ENCODE measurements at regions not wholly inside any gene's neighbourhood (a gene's known extent, or its start where the extent isn't known, plus 50 kb on each side); places are given as distances from the start of the nearest gene placed in this dataset.

GRCh38 chr9:16158093-16158492 lies 605.2 kb downstream of the CCDC171 start:
- no peak for DNase-seq

DNA sequence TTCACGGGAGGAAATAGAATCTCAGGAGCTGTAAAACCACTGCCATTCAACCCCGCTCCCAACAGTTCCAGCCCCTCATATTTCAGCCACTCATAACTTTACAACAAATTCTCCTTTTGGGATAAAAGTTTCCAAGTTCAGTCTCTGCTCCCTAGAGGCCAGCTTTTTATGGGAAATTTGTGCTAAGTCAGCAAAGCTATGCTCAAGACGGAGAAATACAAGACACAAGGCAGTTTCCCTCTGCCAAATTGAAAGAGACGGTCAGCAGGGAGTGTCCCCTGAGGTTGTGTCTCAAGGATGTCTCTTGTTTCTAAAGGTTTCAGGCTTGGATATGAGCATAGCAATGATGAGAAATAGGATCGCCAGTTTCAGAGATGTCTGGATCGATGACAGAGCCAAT lies 608.6 kb downstream of the CCDC171 start:
- DNase-seq, result no peak

- DNase-seq, result no peak
Measured at GRCh38 chr9:16170119-16170518, 617.3 kb downstream of the CCDC171 start.

DNA sequence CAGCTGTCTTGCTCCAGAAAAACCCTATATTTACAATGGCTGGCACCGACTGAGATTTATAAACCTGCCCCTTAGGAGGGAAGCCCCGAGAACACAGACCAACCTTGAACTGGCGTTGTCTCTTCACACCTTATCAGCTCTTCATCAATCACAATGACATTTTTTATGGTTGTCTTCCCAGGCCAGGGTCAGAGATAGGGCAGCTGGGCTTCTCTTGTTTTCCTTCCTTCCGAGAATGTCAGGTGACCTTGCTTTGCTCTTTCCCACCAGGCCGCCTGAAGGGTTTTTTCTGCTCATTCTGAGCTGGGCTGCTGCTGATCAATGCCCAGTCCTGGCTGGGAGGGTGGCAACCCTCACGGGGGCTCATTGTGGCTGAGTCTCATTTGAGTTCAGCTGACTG lies 619.1 kb downstream of the CCDC171 start:
- DNase-seq, result no peak

- DNase-seq, result no peak
Measured at GRCh38 chr9:16172796-16173195, 620.0 kb downstream of the CCDC171 start.

GRCh38 chr9:16174915-16175314 lies 622.1 kb downstream of the CCDC171 start:
- DNase-seq, result no peak

DNA sequence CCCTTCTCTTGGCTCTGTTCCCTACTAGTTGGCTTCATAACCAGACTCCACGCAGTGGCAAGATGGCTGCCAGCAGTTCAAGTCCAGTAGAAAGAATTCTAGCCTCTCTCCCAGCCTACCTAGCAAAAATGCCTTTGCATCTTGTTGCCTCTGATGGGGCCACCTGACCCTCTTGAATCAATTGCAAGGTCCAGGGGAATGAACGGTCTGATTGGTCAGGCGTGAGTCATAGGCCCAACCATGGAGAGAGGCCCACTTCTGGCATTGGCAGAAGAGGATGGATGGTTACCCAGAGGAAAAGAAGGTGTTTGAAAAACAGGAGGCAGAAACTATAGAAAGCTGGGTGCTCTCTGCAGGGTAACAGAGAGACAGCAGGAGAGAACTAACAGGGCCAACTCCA lies 622.6 kb downstream of the CCDC171 start:
- DNase-seq, result no peak

DNA sequence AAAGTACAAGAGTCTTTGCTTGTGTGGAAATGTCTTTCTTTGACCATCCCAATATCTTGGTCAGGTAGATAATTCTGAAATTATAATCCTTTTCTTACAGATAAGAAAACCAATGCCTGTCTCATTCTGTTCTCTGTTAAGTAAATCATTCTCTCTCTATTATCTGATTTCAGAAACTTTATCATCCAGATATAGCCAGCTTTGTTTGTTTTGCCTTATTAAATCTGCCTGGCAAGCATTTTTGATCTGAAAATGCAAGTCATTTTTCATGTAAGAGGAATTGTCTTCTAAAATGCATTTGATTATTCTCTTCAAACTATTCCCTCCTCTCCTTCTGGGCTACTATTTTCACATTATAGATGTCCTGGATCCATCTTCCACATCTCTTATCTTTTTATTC lies 625.5 kb downstream of the CCDC171 start:
- no peak for DNase-seq

DNA sequence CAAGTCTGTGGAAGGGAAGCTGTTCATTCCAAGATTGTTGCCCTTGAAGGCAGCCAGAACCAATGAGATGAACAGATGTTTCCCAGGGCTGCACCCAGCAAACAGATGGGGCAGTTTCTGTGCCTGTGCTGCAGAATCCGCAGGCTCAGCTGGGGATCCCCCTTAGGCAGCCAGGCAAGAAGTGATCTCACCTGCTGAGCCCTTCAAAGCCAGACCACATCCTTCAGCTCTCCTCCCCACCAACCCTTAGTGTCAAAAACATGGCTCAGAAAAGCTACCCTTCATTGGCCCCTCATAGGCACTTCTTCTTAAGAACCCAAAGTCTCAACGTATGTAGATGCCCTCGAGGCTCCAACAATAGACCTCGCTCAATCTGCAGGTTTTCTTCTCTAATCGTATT lies 626.7 kb downstream of the CCDC171 start:
- no peak for DNase-seq

DNA sequence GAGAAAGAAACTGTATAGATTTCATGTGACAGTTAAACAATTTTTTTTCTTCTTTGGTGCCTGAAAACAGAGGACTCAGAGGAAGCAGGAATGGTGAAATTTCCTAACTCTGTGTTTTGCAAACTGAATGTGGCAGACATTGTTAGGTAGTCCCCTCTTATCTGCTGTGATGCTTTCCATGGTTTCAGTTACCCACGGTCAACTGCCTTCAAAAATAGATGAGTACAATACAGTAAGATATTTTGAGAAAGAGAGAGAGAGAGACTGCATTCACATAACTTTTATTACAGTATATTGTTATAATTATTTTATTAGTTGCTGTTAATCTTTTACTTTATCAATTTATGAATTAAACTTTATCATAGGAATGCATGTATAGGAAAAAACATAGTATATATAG lies 627.2 kb downstream of the CCDC171 start:
- no peak for DNase-seq

DNA sequence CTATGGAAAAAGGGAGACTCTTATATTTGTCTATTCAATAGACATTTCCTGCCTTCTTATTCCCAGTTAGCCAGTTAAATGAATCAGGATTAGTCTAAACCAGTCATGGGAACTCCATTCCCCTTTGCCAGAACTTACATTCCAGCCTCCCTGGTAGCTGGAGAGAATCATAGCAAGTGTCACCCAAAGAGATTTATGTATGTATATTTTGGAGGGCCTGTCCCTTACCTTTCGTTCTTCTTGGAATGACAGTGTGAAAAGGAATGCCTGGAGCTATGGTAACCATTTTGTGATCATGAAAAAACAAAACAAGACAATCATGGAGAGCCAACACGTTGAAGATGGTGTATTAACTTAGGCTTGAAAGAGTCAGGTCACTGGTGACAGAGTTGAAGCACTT lies 627.7 kb downstream of the CCDC171 start:
- no peak for DNase-seq

GRCh38 chr9:16181539-16181938 lies 628.7 kb downstream of the CCDC171 start:
- no peak for DNase-seq

DNA sequence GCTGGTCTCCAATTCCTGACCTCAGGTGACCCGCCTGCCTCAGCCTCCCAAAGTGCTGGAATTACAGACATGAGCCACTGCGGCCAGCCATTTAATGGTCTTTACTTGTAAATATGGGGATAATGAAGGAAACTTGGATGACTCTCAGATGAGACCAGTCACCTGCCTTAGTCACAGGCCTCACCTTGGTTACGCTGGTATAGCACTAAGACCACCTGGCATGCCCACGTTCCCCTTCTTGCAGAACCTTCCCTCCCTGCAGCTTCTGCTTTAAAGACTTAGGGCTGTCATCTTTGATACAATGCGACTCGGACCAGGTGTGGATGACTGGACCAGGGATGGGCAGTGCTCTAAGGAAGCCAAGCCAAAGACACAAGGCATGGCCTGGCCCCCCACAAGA lies 629.9 kb downstream of the CCDC171 start:
- no peak for DNase-seq

DNA sequence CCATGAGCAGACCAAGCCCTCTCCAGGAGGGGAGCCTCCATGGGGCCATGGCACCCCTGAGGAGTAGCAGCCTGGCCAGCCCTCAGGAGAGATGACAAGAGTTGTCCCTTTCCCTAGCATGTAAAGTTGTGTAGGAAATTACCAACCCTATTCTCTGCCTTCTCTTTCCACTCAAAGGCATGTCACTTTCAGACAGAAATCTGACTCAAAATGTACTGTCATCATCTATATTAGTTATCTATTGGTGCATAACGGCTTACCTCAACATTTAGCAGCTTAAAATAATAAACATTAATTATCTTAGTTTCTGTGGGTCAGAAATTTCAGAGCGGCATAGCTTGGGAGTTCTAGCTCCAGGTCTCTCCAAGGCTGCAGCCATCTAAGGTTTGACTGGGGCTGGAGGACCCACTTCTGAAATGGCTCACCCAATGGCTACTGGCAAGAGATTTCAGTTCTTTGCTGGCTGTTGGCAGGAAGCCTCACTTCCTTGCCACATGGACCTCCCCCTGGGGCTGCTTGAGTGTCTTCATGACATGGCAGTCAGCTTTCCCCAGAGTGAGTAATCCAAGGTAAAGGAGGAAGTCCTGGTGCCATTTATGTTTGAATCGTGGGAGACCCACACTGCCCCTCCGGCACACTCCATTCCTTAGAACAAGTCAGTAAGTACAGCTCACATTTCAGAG lies 632.3 kb downstream of the CCDC171 start:
- DNase-seq, result no peak

DNA sequence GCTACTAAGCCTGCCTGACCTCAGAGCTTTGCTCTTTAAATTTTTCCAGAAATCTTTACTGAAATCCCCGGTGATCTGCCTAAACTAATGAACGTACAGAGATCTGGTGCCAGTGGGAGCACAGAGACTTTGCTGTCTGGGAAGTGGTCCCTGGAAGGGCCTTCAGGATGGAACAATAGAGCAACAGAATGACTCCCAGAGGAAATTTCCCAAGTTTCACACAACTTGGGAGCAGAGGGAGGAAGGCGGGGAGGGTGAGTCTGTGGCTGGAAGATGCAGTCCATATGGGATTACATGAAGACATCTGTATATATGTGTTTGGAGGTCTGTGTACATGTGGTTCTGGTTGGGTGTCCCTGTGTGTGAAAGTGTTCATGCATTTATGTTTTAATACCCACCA lies 638.3 kb downstream of the CCDC171 start:
- DNase-seq, result no peak

DNA sequence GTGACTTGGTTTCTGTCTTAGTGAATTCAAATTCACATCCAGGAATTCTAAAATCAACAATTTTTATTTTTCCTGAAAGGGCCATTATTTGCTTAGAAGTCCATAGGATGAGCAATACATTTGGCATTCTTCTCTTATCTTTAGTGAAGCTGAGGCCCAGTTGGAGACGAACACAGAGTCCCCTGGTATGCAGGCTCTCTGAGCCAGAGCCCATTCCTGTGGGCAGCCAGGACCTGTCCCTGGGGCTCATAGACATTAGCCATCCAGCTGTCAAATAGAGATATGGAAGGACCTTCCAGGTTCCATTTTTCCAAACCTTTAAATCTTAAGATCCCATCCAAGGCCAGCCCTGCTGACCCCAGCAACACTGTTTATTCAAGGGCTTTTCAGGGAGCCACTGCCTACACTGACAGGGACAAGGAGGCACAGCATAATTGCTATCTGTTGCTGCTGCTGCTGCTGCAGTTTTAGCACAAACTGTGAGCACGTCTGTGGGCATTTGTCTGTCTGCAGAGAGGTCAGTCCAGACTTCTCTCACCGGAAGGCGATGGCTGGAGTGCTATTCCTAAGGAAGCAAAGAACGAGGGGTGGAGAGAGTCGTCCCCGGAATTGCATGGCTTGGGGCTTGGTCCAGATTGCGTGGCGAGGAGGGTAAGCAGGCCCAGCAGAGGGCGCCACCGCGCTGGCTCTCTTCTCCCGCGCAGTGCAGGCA lies 639.0 kb downstream of the CCDC171 start:
- DNase-seq, result no peak

DNA sequence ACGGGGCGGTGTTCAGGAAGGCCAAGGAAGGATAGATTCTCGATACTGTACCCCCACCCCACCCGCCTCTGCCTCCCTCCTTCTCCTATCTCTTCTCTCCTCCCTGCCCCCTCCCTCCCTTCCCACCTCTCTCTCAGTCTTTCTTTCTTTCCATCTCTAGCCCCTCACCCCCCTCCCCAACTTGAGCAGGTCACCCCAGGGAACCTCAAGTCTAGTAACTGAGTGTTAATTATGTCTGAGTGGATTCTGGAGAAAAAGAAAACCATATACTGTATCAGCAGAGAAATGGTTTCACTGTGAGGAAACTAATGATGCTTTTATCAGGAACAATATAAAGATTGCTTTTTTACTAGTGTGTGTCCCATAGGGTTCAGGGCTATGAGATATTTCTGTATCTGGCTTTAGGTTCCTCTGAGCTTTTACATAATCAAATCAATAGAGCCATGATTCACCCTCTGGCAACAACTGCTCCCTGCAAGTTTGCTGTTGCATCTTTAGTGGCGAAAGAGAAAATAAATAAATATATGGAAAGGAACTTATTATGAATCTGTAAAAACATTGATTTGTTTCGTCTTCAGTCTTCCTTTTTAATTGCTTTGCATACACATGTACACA lies 639.7 kb downstream of the CCDC171 start:
- no peak for DNase-seq

DNA sequence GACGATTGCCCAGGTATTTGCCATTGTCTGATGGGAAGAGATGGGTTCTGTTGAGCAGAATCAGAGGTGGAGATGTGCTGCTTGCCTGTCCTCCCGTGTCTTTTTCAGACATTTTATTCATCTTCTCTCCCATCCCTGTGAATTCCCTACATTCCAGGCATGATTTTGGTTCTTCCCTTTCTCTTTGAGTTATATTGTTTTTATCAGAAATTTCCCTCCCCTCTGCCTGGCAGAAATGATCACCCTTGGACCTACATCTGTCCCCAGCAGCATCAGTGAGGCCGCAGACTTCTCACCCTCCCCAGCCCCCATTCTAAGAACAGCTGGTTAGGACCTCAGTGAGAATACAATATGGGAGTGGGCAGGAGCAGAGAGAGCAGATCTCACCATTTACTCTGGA lies 640.2 kb downstream of the CCDC171 start:
- DNase-seq, result no peak

DNA sequence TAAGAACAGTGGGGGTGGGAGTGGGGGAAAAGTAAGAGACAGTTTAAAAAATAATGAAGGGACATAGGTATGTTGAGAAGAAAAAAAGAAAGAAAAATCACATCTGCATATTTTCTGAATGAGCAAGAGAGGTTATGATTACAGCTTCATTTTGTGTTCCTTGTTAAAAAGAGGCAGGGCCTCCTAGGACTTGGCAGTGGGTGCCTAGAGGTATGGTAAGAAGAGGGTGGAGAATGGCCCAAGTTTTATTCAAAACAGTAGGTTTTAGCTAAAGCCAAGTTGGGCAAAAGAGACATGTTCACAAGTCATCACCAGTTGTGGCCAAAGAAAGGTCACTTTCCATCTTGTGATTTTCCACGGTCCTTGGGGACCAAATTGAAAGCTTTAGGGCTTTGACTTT lies 643.4 kb downstream of the CCDC171 start:
- DNase-seq, result no peak

DNA sequence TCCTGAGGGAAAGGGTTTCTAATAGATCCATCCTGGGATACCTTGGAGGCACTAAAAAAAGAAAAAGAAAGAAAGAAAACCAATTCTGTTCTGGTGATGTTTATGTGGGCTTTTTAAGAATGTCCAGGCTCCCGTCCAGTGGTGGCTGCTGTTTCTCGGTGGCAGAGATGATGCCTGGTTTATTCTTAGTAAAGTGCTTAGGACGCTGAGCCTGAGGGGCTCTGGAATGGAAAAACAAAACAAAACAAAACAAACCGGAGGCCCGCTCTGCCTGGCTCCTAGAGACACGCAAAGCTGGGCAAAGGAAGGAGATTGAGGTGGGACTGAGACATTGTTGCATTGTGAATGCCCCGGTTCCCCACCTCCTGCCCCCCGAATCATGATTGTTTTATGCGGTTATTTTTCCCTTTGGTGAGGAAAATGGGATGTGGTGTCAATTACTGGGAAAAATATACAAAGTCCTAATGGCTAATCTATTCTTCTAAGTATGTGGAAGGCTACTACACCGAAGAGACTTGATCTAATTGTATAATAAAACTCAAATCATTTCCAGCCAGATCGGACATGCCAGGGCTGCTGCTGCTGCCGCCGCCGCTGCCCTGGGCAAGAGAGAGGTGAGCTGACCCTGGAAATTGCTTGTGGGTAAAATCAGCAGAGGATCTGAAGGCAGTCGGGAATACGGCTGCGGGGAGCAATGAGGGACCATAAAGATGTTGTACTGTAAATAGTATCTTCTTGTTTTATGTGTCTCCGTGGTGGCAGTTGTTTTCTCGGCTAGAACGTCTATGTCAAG lies 644.9 kb downstream of the CCDC171 start:
- DNase-seq, result no peak

- no peak for DNase-seq
Measured at GRCh38 chr9:16198996-16199395, 646.2 kb downstream of the CCDC171 start.

DNA sequence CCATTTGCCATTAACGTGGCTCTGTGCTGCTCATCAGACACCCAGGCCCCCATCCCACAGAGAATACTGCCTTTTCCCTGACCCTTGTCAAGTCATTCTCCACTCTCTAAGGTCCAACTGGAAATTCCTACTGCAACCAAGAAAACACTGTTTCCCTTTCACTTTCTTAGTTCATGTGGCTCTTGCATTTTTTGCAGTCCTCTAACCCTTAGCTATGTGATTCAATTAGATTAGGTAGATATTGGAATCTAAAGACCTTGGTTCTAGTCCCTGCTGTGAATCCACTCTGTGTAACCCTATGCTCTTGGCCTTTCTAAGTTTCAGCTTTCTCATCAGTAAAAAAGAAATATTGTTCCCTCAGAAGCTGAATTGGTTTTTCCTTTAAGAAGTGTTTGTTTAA lies 649.4 kb downstream of the CCDC171 start:
- no peak for DNase-seq

DNA sequence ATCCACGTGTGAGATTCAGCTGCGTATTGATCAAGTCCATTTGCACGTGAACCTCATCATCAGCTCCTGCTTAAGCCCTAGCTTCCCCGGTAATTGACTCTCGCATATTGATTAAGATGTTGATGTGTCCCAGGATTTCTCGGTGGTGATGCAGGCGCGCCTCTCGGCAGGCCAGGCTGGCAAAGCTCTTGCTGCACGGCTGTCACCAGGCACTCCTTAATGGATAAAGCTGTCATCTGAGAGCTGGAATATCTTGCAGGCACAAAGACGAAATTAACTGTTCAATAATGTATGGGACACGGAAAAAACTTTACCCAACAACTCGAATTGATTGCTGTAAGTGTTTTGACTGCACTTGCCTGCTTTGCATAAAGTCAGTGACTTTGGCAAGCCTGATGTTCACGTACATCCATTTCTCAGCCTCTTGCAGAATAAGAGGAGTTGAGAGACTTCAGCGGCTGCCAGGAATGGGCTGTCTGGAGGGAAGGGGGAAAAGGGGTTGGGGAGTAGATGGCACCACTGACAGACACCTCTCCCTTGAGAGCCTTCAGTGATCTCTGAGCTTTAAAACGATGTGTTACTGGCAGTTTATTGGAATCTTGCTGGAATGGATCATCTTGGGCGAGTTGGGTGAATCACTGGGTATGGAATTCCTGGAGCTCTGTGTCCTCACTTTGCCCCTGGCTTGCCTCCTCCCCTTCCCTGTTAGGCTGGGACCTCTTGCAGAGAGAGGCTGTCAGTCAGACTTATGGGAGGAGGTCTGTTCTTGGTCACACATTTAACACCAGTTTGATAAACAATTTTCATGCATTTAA lies 650.3 kb downstream of the CCDC171 start:
- no peak for DNase-seq
